B cell (primary cell): ENCODE measurements at regions not wholly inside any gene's neighbourhood (a gene's known extent, or its start where the extent isn't known, plus 50 kb on each side); places are given as distances from the start of the nearest gene placed in this dataset.

Experiments used
- ATAC-seq: fragments of 200-7000 bp; cut with Tn5 transposase; one replicate; pipeline ENCODE4 v1.10.0; 2021; ENCODE audit warnings: low read depth, mild to moderate bottlenecking, moderate number of reproducible peaks, moderate library complexity
- CTCF ChIA-PET: fragments of 350-600 bp; sonication (Branson Sonifier 250); formaldehyde crosslinking; loops from one replicate; lab custom pipeline; 2021; ENCODE audit warnings: antibody characterized with exemption, inconsistent platforms; lab: Charles Lee
- POLR2A ChIA-PET: fragments of 350-600 bp; sonication (Branson Sonifier 250); formaldehyde crosslinking; loops from one replicate; lab custom pipeline; 2021; ENCODE audit warnings: antibody characterized with exemption; lab: Charles Lee
- DNase-seq: peaks from one replicate; pipeline ENCODE4 v3.0.0; 2013
- H2AFZ ChIP-seq: 2 replicates; pipeline ENCODE4 v1.6.1; 2012; ENCODE audit warnings: mild to moderate bottlenecking, low read depth, low read length; ENCODE audit not compliant: insufficient read depth, poor library complexity, severe bottlenecking
- H3K27ac ChIP-seq, 2 donors: 1 replicate in 1 of 2; 2 replicates in 1 of 2; pipeline ENCODE4 v1.5.1; 2012 to 2013; ENCODE audit warnings: low read length in 2 of 2, mild to moderate bottlenecking in 2 of 2, moderate library complexity in 1 of 2
- H3K27me3 ChIP-seq, 4 experiments: fragments of 200-600 bp in 1 of 4; sonication (generic) in 1 of 4; replicated peaks in 1 of 4; 1 replicate in 2 of 4; 2 replicates in 2 of 4; pipeline versions ENCODE4 v1.6.1 to v1.7.0; 2013 to 2016; ENCODE audit warnings: low read length in 3 of 4, mild to moderate bottlenecking in 2 of 4, mixed read lengths in 1 of 4, moderate library complexity in 1 of 4; ENCODE audit not compliant: insufficient read depth in 4 of 4, control insufficient read depth in 3 of 4; ENCODE audit errors: control extremely low read depth in 1 of 4
- H3K36me3 ChIP-seq, 2 experiments: replicated peaks in 1 of 2; 1 replicate in 1 of 2; 2 replicates in 1 of 2; pipeline versions ENCODE4 v1.6.1 to v1.7.1; 2013; ENCODE audit warnings: low read length in 1 of 2; ENCODE audit not compliant: insufficient read depth in 2 of 2, control insufficient read depth in 1 of 2; ENCODE audit errors: control extremely low read depth in 1 of 2, extremely low read depth in 1 of 2
- H3K4me1 ChIP-seq, 2 donors: fragments of 200-600 bp in 1 of 2; sonication (generic) in 1 of 2; 1 replicate in 1 of 2; 2 replicates in 1 of 2; pipeline versions ENCODE4 v1.5.1 to v1.6.1; 2013 to 2017; ENCODE audit warnings: low read length in 2 of 2; ENCODE audit not compliant: control insufficient read depth in 2 of 2, insufficient read depth in 2 of 2
- H3K4me2 ChIP-seq: replicated peaks from 2 replicates; pipeline ENCODE3; 2012; ENCODE audit warnings: mild to moderate bottlenecking, low read depth, low read length; ENCODE audit not compliant: poor library complexity, severe bottlenecking
- H3K4me3 ChIP-seq, 5 experiments: fragments of 200-600 bp in 1 of 5; sonication (generic) in 1 of 5; 1 replicate in 3 of 5; 2 replicates in 2 of 5; pipeline versions ENCODE4 v1.5.1 to v1.7.0; 2011 to 2016; ENCODE audit warnings: low read length in 4 of 5, mild to moderate bottlenecking in 4 of 5, low read depth in 2 of 5, control low read depth in 1 of 5, moderate library complexity in 1 of 5; ENCODE audit not compliant: insufficient read depth in 1 of 5; ENCODE audit errors: control extremely low read depth in 1 of 5, extremely low read depth in 1 of 5
- H3K79me2 ChIP-seq: fragments of 200-600 bp; sonication (generic); one replicate; pipeline ENCODE4 v1.6.0; 2016; ENCODE audit warnings: low read length; ENCODE audit not compliant: control insufficient read depth, insufficient read depth
- H3K9ac ChIP-seq: fragments of 200-600 bp; sonication (generic); 2 replicates; pipeline ENCODE4 v1.6.1; 2017; ENCODE audit warnings: mild to moderate bottlenecking, low read length, moderate library complexity
- H3K9me3 ChIP-seq, 3 donors: one replicate each; pipeline versions ENCODE4 v1.6.1 to v1.7.1; 2013; ENCODE audit warnings: low read length in 2 of 3; ENCODE audit not compliant: control insufficient read depth in 2 of 3, insufficient read depth in 1 of 3; ENCODE audit errors: control extremely low read depth in 1 of 3
- H4K20me1 ChIP-seq: 2 replicates; pipeline ENCODE4 v1.6.0; 2012; ENCODE audit warnings: mild to moderate bottlenecking, low read length; ENCODE audit not compliant: insufficient read depth, control insufficient read depth, poor library complexity, severe bottlenecking
- H3K27ac Mint-ChIP-seq: one replicate; pipeline ENCODE4 v1.8.0; 2021; ENCODE audit warnings: mixed read lengths
- H3K27me3 Mint-ChIP-seq: one replicate; pipeline ENCODE4 v1.8.0; 2021; ENCODE audit warnings: mixed read lengths
- H3K4me1 Mint-ChIP-seq: one replicate; pipeline ENCODE4 v1.8.0; 2021; ENCODE audit warnings: mixed read lengths
- H3K4me3 Mint-ChIP-seq: one replicate; pipeline ENCODE4 v1.8.0; 2021; ENCODE audit warnings: mixed read lengths
- H3K9me3 Mint-ChIP-seq: one replicate; pipeline ENCODE4 v1.8.0; 2022; ENCODE audit warnings: mixed read lengths; ENCODE audit not compliant: insufficient read depth
- EZH2 ChIP-seq: IDR thresholded peaks from 2 replicates; pipeline ENCODE4 v1.6.1; 2012; ENCODE audit warnings: borderline replicate concordance, low read depth, mild to moderate bottlenecking, moderate library complexity, low read length; ENCODE audit not compliant: insufficient read depth, poor library complexity, severe bottlenecking
- WGBS: methylation state at CpG from one replicate; pipeline ENCODE4 v1.1.5; 2013; ENCODE audit warnings: missing lambda C conversion rate; ENCODE audit not compliant: insufficient coverage; 5-methylcytosine and 5-hydroxymethylcytosine counted together
- intact Hi-C: fragments of 100-400 bp; cut with micrococcal nuclease; formaldehyde crosslinking; loops from one replicate; pipeline ENCODE4 v1.10.0; 2022
- TF ChIP-seq, protein P1 (sequence below): fragments of 200-600 bp; IDR thresholded peaks from one replicate; pipeline ENCODE4 v1.8.0; 2022; ENCODE audit warnings: antibody characterized with exemption, mild to moderate bottlenecking

DNA sequence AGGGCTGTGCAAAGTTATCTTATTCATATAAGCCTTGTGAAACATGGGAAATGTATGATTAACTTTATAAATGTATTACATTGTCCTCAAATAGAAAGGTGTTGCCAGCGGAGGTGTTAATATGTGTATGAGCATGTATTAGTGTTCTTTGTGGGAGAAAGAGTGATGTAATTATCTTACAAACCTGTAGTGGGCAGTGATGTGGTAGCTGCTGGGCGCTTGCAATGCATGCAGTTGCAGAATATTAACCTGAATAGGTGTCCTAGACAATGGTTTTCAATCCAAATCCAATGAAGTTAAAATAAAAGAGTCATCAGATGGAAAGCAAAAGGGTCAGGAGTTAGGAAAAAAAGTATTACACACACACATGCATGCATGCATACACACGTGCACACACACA, 881.3 kb upstream of the CADM2 start:
- ChIA-PET POLR2A (no interaction called here), CTCF (no interaction called here)
- Histone ChIP-seq H3K36me3 (no peaks in the 10 kb centered on the region), H3K9ac (no peak overlapping the region), H3K27ac (no peak overlapping the region), H3K27me3 (no peaks in the 10 kb centered on the region), H3K9me3 (no peaks in the 10 kb centered on the region), H3K4me2 (no peak overlapping the region), H3K79me2 (no peaks in the 10 kb centered on the region), H3K4me3 (no peak overlapping the region), H2AFZ (no peak overlapping the region), H4K20me1 (no peaks in the 10 kb centered on the region), H3K4me1 (no peaks in the 10 kb centered on the region)
- 100% methylated on average over 1 of the region's 3 CpGs for WGBS
- DNase-seq (no peak), ATAC-seq (no peak)
- Mint-ChIP-seq H3K27ac (no peak overlapping the region), H3K27me3 (no peaks in the 10 kb centered on the region), H3K4me1 (no peaks in the 10 kb centered on the region), H3K9me3 (peaks cover 5% of the 10 kb centered on the region), H3K4me3 (no peak overlapping the region)
- intact Hi-C loops: no loop called here
- TF ChIP-seq, protein P1, sequence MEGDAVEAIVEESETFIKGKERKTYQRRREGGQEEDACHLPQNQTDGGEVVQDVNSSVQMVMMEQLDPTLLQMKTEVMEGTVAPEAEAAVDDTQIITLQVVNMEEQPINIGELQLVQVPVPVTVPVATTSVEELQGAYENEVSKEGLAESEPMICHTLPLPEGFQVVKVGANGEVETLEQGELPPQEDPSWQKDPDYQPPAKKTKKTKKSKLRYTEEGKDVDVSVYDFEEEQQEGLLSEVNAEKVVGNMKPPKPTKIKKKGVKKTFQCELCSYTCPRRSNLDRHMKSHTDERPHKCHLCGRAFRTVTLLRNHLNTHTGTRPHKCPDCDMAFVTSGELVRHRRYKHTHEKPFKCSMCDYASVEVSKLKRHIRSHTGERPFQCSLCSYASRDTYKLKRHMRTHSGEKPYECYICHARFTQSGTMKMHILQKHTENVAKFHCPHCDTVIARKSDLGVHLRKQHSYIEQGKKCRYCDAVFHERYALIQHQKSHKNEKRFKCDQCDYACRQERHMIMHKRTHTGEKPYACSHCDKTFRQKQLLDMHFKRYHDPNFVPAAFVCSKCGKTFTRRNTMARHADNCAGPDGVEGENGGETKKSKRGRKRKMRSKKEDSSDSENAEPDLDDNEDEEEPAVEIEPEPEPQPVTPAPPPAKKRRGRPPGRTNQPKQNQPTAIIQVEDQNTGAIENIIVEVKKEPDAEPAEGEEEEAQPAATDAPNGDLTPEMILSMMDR: no peak
- TF ChIP-seq EZH2: no peak

DNA sequence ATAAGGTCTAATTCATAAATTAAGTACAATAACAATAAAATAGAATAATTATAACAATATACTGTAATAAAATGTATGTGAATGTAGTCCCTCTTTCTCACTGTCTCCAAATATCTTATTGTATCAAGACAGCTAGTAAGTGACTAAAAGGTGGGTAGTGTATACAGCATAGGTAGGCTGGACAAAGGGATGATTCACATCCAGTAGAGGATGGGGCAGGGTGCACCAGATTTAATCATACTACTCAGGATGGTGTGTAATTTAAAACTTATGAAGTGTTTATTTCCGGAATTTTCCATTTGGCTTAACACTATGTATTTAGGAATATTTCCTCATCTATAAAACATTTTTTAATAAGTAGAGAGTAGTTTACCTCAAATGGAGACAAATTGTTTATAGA, 876.1 kb upstream of the CADM2 start:
- Histone ChIP-seq H3K36me3 (no peaks in the 10 kb centered on the region), H3K4me3 (no peak overlapping the region), H3K79me2 (no peaks in the 10 kb centered on the region), H3K9me3 (peaks cover 0 to 6% (median 0%) of the 10 kb centered on the region in 3 donors), H3K27me3 (no peaks in the 10 kb centered on the region), H3K4me1 (no peaks in the 10 kb centered on the region), H3K27ac (no peak overlapping the region), H3K9ac (no peak overlapping the region), H3K4me2 (no peak overlapping the region), H4K20me1 (no peaks in the 10 kb centered on the region), H2AFZ (no peak overlapping the region)
- no peaks in the 10 kb centered on the region for H3K4me1 Mint-ChIP-seq
- no peak for ATAC-seq
- peaks cover 3% of the 10 kb centered on the region for H3K9me3 Mint-ChIP-seq
- no CpG with 5 or more reads among the region's 1 CpG for WGBS
- no peak overlapping the region for H3K4me3 Mint-ChIP-seq
- TF ChIP-seq EZH2: no peak
- TF ChIP-seq, protein P1: no peak
- ChIA-PET CTCF (no interaction called here), POLR2A (no interaction called here)
- H3K27me3 Mint-ChIP-seq: no peaks in the 10 kb centered on the region
- intact Hi-C loops: no loop called here
- no peak for DNase-seq
- H3K27ac Mint-ChIP-seq: no peak overlapping the region
